Prostate gland (tissue), 2 donors: ENCODE measurements at regions not wholly inside any gene's neighbourhood (a gene's known extent, or its start where the extent isn't known, plus 50 kb on each side); places are given as distances from the start of the nearest gene placed in this dataset.
"Not testable (repeated sequence)": the region's sequence is repeated elsewhere in the genome, so short reads cannot be mapped to it uniquely, and the experiment has no call there.

Experiments used
- DNase-seq: peaks from one replicate; pipeline ENCODE4 v3.0.0-alpha.2; 2019; ENCODE audit warnings: low spot score
- H3K27ac ChIP-seq, 2 donors: fragments of 200-600 bp; sonication (generic); 2 replicates each; pipeline ENCODE4 v1.5.1; 2017 to 2019
- H3K27me3 ChIP-seq: fragments of 200-600 bp; sonication (generic); replicated peaks from 2 replicates; pipeline ENCODE4 v1.5.1; 2019; ENCODE audit not compliant: insufficient read depth
- H3K36me3 ChIP-seq, 2 donors: fragments of 200-600 bp; sonication (generic); 1 replicate in 1 of 2; 2 replicates in 1 of 2; pipeline versions ENCODE4 v1.5.1 to v1.8.1; 2017 to 2019
- H3K4me1 ChIP-seq: fragments of 200-600 bp; sonication (generic); replicated peaks from 2 replicates; pipeline ENCODE4 v1.5.1; 2019
- H3K4me3 ChIP-seq, 2 donors: fragments of 200-600 bp; sonication (generic); 2 replicates each; pipeline ENCODE4 v1.5.1; 2017 to 2019
- H3K9me3 ChIP-seq: fragments of 200-600 bp; sonication (generic); 2 replicates; pipeline ENCODE4 v1.5.1; 2017
- POLR2A ChIP-seq: fragments of 450-650 bp; IDR thresholded peaks from one replicate; pipeline ENCODE4 v1.6.1; 2016; ENCODE audit warnings: antibody characterized with exemption, mild to moderate bottlenecking
- POLR2AphosphoS5 ChIP-seq: sonication (generic); formaldehyde crosslinking; IDR thresholded peaks from one replicate; pipeline ENCODE4 v1.6.1; 2017; ENCODE audit warnings: antibody characterized with exemption
- WGBS: methylation state at CpG from one replicate; pipeline ENCODE4 v1.1.5; 2018; 5-methylcytosine and 5-hydroxymethylcytosine counted together
- intact Hi-C: fragments of 100-400 bp; cut with DNase I; formaldehyde crosslinking; loops from one replicate; pipeline ENCODE4 v1.14.2; 2022
- TF ChIP-seq, protein P1 (sequence below), 4 experiments: fragments of 200-600 bp in 2 of 4; fragments of 450-650 bp in 2 of 4; sonication (generic) in 2 of 4; IDR thresholded peaks; 1 replicate in 3 of 4; 2 replicates in 1 of 4; pipeline ENCODE4 v1.5.1; 2016 to 2019; ENCODE audit warnings: antibody characterized with exemption in 4 of 4, mild to moderate bottlenecking in 2 of 4, moderate library complexity in 2 of 4

DNA sequence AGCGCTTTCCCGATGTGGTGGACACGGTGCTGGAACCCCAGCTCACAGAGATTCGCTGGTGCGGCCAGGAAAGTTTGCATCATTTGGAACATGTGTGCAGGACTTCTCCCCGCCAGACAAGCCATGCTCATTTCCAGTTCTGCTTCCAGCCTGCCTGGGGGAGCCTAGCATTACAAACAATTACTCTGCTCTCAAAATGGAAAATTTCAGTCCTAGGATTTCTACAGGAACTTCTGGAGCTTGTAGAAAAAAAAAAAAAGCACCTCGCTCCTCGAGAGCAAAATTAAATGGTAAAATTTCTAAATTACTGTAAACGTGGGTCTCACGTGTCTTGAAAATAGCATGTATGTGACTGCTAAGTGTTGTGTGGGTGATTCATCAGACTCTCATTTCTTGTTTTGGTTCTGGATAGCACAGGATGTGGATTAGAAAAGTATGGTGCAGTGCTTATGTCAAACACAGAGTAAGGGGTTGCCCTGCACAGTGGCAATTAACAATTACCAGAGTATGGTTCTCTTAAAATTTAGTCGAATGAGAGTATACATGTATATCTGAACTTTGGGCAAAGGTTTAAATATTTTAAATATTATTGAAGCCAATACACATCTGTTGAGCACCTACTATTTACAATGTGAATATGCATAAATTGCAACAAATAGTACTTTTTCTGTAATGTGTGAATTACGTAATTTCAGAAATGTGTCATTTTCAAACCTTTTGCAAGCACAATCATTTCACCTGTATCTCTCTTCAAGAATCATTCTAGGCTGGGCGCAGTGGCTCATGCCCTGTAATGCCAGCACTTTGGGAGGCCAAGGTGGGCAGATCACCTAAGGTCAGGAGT is 61.8 kb upstream of the PTGFRN start:
- no peak overlapping the region for H3K4me3 ChIP-seq
- intact Hi-C loops = no loop called here
- no peak overlapping the region for H3K27ac ChIP-seq
- no peak for DNase-seq
- H3K9me3 ChIP-seq = no peaks in the 10 kb centered on the region
- no peaks in the 10 kb centered on the region for H3K36me3 ChIP-seq
- no peak for TF ChIP-seq POLR2AphosphoS5
- TF ChIP-seq POLR2A = no peak
- TF ChIP-seq, protein P1, sequence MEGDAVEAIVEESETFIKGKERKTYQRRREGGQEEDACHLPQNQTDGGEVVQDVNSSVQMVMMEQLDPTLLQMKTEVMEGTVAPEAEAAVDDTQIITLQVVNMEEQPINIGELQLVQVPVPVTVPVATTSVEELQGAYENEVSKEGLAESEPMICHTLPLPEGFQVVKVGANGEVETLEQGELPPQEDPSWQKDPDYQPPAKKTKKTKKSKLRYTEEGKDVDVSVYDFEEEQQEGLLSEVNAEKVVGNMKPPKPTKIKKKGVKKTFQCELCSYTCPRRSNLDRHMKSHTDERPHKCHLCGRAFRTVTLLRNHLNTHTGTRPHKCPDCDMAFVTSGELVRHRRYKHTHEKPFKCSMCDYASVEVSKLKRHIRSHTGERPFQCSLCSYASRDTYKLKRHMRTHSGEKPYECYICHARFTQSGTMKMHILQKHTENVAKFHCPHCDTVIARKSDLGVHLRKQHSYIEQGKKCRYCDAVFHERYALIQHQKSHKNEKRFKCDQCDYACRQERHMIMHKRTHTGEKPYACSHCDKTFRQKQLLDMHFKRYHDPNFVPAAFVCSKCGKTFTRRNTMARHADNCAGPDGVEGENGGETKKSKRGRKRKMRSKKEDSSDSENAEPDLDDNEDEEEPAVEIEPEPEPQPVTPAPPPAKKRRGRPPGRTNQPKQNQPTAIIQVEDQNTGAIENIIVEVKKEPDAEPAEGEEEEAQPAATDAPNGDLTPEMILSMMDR (IDR thresholded peaks at IDR 0.05) = no peak
- WGBS = 81% methylated on average over 13 of the region's 13 CpGs
- H3K27me3 ChIP-seq = no peaks in the 10 kb centered on the region
- no peaks in the 10 kb centered on the region for H3K4me1 ChIP-seq

DNA sequence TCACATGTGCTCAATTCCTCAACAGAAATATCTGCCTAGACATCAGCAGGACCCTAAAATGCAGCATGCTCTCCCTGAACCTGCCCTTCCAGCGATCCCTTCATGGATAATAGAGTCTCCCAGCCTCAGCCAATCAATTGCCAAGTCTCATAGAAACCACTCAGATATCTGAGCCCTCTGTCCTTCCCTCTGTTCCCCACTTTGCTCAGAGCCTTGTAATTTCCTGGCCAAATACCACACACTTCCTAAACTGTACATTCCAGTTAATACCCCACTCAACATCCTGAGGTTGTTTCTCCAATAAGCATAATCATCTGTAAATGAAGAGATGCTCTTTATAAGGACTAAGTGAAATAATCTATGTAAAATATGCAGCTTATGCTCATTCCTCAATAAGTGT is 59.3 kb upstream of the PTGFRN start:
- H3K4me1 ChIP-seq = no peaks in the 10 kb centered on the region
- H3K9me3 ChIP-seq = no peaks in the 10 kb centered on the region
- no peaks in the 10 kb centered on the region for H3K36me3 ChIP-seq
- no peak for DNase-seq
- intact Hi-C loops = loop anchor here (10.0 kb wide), 1 partner anchor 274 kb away; the partner anchor contains the start of gene TRIM45
- TF ChIP-seq POLR2AphosphoS5 (no peak), POLR2A (no peak)
- TF ChIP-seq, protein P1 (IDR thresholded peaks at IDR 0.05) = no peak
- H3K27me3 ChIP-seq = no peaks in the 10 kb centered on the region
- H3K4me3 ChIP-seq = no peak overlapping the region
- H3K27ac ChIP-seq = no peak overlapping the region
- WGBS = 75% methylated on average over 1 of the region's 1 CpG

DNA sequence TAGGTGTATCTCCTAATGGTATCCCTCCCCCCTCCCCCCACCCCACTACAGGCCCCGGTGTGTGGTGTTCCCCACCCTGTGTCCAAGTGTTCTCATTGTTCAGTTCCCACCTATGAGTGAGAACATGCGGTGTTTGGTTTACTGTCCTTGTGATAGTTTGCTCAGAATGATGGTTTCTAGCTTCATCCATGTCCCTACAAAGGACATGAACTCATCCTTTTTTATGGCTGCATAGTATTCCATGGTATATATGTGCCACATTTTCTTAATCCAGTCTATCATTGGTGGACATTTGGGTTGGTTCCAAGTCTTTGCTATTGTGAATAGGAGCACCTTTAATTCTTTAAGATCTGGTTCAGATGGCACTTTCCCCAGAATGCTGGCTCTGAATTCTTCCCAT is 58.5 kb upstream of the PTGFRN start:
- H3K36me3 ChIP-seq, H3K4me1 ChIP-seq, DNase-seq, H3K9me3 ChIP-seq, H3K27me3 ChIP-seq, H3K4me3 ChIP-seq, H3K27ac ChIP-seq: not testable (repeated sequence)
- WGBS = 96% methylated on average over 2 of the region's 2 CpGs
- intact Hi-C loops = loop anchor here (10.0 kb wide), 1 partner anchor 274 kb away; the partner anchor contains the start of gene TRIM45

DNA sequence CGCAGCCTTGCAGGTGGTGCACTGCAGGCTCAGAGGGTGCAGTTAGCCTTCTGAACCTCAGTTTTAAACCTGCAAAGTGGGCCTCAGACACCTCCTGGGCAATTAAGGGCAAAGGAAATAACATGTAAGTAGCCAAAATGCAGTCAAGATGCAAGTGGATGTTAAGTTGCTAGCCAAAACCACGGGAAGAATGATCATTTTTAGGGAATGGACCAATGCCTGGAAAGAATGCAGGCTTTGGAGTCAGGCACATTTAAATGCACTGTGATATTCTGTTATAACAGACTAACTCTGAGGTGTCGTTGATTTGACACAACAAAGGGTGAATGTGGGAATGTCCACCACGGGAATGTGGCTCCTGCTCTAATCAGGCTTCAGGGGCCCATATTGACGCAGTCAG is 57.9 kb upstream of the PTGFRN start:
- Histone ChIP-seq H3K27ac (no peak overlapping the region), H3K36me3 (no peaks in the 10 kb centered on the region), H3K4me3 (no peak overlapping the region), H3K4me1 (no peaks in the 10 kb centered on the region), H3K9me3 (no peaks in the 10 kb centered on the region), H3K27me3 (no peaks in the 10 kb centered on the region)
- WGBS = 90% methylated on average over 5 of the region's 5 CpGs
- DNase-seq = no peak
- no peak for TF ChIP-seq POLR2A
- TF ChIP-seq, protein P1 (IDR thresholded peaks at IDR 0.05) = no peak
- TF ChIP-seq POLR2AphosphoS5 = no peak
- intact Hi-C loops = loop anchor here (10.0 kb wide), 1 partner anchor 273 kb away; the partner anchor contains the start of gene TRIM45

GRCh38 chr1:116852367-116852766 is 57.3 kb upstream of the PTGFRN start:
- DNase-seq = no peak
- intact Hi-C loops = loop anchor here (10.0 kb wide), 1 partner anchor 272 kb away; the partner anchor contains the start of gene TRIM45
- 90% methylated on average over 7 of the region's 7 CpGs for WGBS

More at GRCh38 chr1:116852367-116852766, 57.3 kb upstream of the PTGFRN start:
- no peaks in the 10 kb centered on the region for H3K9me3 ChIP-seq
- no peaks in the 10 kb centered on the region for H3K27me3 ChIP-seq
- no peaks in the 10 kb centered on the region for H3K36me3 ChIP-seq
- no peaks in the 10 kb centered on the region for H3K4me1 ChIP-seq
- H3K4me3 ChIP-seq = no peak overlapping the region
- TF ChIP-seq POLR2A (no peak), POLR2AphosphoS5 (no peak)
- TF ChIP-seq, protein P1 (IDR thresholded peaks at IDR 0.05) = no peak
- no peak overlapping the region for H3K27ac ChIP-seq
